ENCODE measurements at regions not wholly inside any gene's neighbourhood (a gene's known extent, or its start where the extent isn't known, plus 50 kb on each side); places are given as distances from the start of the nearest gene placed in this dataset.
"Not testable (repeated sequence)": the region's sequence is repeated elsewhere in the genome, so short reads cannot be mapped to it uniquely, and the experiment has no call there.

DNA sequence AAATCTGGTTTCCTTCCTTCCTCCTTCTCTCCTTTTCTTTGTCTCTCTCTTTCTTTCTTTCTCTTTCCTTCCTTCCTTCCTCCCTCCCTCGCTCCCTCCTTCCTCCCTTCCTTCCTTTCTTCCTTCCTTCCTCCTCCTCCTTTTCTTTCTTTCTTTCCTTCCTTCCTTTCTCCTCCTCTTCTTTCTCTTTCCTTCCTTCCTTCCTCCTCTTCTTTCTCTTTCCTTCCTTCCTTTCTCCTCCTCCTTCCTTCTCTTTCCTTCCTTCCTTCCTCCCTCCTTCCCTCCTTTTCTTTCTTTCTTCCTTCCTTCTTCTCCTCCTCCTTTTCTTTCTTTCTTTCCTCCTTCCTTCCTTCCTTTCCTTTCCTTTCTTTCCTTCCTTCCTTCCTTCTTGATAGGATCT is 61.2 kb downstream of the VIP start:
- no peak for DNase-seq

GRCh38 chr6:152815230-152815872 is 64.8 kb downstream of the VIP start:
- no peak for DNase-seq

- no peak for DNase-seq
These were observed 65.5 kb downstream of the VIP start for GRCh38 chr6:152816055-152816454.

DNA sequence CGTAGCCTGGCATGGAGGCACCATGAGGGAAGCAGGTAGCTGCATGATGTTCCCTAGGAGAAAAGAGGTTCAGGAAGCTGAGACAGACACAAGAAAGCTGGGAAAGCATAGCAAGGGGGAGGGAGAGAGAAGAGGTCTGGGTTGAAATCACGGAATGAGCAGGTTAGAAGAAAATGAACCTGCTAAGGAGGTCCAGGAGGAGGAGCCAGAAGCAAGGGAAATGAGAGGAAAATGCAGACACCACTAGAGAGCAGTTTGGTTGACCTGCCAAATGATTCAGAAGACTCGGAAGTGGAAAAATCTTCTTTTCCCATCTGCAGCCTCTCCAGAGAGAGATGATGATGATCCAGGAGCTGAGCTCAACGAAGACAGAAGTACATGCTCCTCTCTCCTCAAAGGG is 70.9 kb downstream of the VIP start:
- no peak for DNase-seq

DNA sequence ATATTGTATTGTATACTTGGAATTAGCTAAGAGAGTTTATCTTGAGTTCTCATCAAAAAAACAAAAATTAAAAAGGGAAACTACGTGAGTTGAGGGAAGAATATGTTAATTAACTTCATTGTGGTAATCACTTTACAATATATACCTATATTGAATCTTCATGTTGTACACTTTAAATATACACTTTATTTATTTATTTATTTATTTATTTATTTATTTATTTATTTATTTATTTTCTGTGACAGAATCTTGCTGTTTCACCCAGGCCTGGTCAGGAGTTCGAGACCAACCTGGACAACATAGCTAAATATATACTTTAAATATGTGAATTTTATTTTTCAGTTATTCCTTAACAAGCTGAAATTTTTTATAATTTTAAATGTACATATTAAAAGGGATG is 74.1 kb downstream of the VIP start:
- DNase-seq, result no peak

DNA sequence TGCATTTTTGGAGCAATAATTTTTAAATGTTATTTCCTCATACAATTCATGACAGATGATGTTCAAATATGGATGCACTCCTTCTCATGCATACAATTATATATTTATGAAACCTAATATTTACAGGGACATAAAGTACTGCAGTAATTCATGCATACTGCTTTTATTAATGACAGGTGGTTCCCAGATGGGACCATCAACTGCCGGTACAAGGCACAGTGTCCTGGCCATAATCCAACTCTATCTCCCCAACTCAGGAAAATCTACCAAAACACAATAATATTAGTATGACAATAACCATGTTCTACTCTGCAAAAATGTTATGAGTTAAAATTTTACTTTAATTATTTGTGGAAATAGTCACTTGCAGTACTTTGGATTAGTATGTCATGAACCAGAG is 77.8 kb downstream of the VIP start:
- DNase-seq, result no peak

- DNase-seq, result not testable (repeated sequence)
These were observed 83.8 kb downstream of the VIP start for GRCh38 chr6:152834366-152834765.

GRCh38 chr6:152836523-152836922 is 85.9 kb downstream of the VIP start:
- DNase-seq, result no peak

- DNase-seq, result no peak
These were observed 94.8 kb downstream of the VIP start for GRCh38 chr6:152845421-152845820.

GRCh38 chr6:152846825-152847224 is 96.2 kb downstream of the VIP start:
- DNase-seq, result no peak

GRCh38 chr6:152848919-152849318 is 98.3 kb downstream of the VIP start:
- DNase-seq, result no peak

- no peak for DNase-seq
These were observed 103.6 kb downstream of the VIP start for GRCh38 chr6:152854086-152854795.

DNA sequence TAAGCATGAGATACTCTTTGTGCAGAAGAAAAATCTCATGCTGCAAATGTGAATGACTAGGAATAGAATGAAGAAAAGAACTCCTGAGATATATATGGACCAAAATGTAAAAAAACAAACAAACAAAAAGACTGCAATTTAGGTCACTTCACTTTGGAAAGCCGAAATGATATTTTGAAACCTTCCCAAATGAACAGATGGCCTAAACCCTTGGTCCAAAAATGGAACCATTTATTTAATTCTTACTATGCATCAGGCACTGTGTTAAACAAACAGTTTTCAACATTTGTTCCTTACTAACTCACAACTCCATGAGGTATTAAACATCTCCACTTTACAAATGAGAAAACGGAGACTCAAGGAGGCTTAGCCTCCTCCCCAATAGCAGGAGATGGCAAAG is 107.5 kb downstream of the VIP start:
- DNase-seq, result no peak

- no peak for DNase-seq
These were observed 108.6 kb downstream of the VIP start for GRCh38 chr6:152859225-152859624.

- DNase-seq, result peak; percentile 58
These were observed 113.2 kb downstream of the VIP start for GRCh38 chr6:152863618-152864326.

GRCh38 chr6:152874267-152874666 is 108.6 kb downstream of the FBXO5 start:
- DNase-seq, result no peak

GRCh38 chr6:152874846-152875568 is 107.8 kb downstream of the FBXO5 start:
- DNase-seq, result no peak

DNA sequence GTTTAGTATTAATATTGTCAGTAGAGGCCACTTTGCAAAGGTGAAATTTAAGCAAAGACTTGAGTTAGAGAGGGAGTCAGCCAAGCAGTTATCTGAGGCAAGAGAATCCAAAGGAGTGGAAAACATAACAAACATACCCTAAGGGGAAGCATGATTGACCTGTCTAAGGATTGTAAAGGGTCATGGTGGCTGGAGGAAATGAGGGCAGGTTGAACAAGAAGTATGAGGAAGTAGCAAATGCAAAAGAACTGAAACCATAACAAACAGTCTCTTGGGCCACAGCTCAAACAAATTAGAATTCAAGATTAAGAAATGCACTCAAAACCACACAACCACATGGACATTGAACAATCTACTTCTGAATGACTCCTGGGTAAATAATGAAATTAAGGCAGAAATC is 103.2 kb downstream of the FBXO5 start:
- no peak for DNase-seq

- DNase-seq, result no peak
These were observed 89.7 kb downstream of the FBXO5 start for GRCh38 chr6:152893187-152893586.

DNA sequence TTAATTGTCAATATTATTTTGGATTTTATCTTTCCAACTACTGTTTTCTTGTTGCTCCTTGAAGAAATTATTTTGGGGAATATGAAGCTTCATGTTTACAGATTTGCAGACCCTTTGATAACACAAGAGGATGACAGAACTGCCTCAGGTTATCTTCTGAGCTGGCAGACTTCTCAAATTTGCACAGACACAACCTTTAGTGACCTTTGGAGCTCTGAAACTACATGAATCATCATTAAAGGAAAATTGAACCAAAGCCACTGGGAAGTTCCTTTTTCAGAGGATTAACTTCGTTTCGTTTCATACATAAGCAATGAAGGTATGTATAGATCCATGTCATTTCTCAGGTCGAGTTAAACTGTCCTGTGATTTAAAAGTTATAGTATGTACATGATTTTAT is 85.9 kb downstream of the FBXO5 start:
- DNase-seq, result no peak

- DNase-seq, result peak; percentile 56
These were observed 84.9 kb downstream of the FBXO5 start for GRCh38 chr6:152897807-152898399.

DNA sequence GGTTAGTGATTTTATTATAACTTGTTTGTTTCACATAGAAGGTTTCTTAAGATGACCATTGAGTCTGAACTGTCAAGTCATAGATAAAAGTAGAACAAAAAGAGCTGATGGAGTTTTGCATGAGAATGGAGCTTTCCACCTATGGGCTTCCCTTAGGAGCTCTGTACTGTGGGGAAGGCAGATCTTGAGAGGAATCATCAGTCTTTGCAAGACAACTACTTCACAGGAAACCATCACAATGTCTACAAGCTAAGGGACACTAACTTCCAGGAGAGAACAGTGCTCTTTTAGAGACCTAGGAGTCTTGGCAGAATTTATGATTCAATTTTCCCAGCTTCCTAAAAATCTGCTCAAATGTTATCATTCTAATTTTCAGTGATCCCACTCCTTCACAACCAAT is 78.2 kb downstream of the FBXO5 start:
- no peak for DNase-seq
